ENCODE measurements at regions not wholly inside any gene's neighbourhood (a gene's known extent, or its start where the extent isn't known, plus 50 kb on each side); places are given as distances from the start of the nearest gene placed in this dataset.

DNA sequence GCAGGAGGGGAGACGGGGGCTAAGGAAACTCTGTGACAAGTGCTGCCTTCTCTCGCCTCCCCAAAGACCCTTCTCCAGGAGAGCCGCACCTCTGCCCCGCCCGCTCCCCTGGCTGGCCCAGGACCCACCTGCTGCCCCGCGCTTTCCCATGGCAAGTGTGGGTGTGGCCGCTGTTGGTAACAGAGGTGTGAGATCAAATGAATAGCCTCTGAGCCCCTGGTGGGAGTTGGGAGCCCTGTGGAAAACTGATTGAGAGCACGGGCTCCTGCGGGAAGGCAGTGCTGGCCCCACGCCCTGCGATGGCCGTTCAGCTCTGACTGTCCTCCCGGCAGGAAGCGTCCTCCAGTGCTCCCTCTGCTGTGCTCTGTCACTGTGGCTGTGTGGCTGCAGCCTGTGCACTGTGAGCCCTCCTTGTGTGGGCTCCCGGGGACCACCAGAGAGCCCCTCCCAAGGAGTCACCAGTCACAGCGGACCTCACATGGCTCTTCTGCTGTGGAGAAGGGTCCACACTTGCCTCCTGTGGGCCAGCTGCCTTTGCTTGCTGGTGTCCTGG is 1275.9 kb downstream of the BRD1 start:
- Histone ChIP-seq H3K27ac (no peak overlapping the region), H3K36me3 (no peaks in the 10 kb centered on the region), H3K4me1 (ENCODE audit: low read depth) (no peaks in the 10 kb centered on the region), H3K4me3 (no peak overlapping the region), H3K9me3 (ENCODE audit: low read depth) (no peaks in the 10 kb centered on the region), H3K27me3 (no peaks in the 10 kb centered on the region)
- DNase-seq (ENCODE audit: low read depth in 1 of 2, low spot score in 1 of 2) = no peak
- TF ChIP-seq, protein P1, sequence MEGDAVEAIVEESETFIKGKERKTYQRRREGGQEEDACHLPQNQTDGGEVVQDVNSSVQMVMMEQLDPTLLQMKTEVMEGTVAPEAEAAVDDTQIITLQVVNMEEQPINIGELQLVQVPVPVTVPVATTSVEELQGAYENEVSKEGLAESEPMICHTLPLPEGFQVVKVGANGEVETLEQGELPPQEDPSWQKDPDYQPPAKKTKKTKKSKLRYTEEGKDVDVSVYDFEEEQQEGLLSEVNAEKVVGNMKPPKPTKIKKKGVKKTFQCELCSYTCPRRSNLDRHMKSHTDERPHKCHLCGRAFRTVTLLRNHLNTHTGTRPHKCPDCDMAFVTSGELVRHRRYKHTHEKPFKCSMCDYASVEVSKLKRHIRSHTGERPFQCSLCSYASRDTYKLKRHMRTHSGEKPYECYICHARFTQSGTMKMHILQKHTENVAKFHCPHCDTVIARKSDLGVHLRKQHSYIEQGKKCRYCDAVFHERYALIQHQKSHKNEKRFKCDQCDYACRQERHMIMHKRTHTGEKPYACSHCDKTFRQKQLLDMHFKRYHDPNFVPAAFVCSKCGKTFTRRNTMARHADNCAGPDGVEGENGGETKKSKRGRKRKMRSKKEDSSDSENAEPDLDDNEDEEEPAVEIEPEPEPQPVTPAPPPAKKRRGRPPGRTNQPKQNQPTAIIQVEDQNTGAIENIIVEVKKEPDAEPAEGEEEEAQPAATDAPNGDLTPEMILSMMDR (IDR thresholded peaks at IDR 0.05; ENCODE audit: low read depth, low read length) = no peak

DNA sequence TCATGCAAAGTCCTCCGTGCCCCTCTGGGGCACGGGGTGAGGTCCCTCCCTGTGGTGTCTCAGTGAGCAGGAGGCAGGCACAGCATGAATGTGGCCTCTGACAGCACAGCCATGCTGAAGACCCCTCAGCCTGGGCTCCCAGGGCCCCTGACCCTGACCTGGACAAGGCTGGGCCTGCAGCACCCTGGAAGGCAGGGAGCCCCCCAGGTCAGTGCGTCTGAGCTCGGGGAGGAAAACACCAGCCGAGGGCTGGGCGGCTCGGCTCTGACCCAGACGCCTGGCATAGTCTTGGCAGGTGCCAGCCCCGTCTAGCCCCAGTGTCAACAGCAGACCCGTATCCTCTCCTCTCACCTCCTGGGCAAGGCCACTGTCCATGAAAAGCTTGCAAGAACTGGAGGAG is 1276.6 kb downstream of the BRD1 start:
- TF ChIP-seq, protein P1 (IDR thresholded peaks at IDR 0.05; ENCODE audit: low read depth, low read length) = no peak
- no peaks in the 10 kb centered on the region for H3K4me1 ChIP-seq (ENCODE audit: low read depth)
- no peak overlapping the region for H3K4me3 ChIP-seq
- H3K27me3 ChIP-seq = no peaks in the 10 kb centered on the region
- no peak overlapping the region for H3K27ac ChIP-seq
- no peaks in the 10 kb centered on the region for H3K9me3 ChIP-seq (ENCODE audit: low read depth)
- no peaks in the 10 kb centered on the region for H3K36me3 ChIP-seq
- no peak for DNase-seq (ENCODE audit: low read depth in 1 of 2, low spot score in 1 of 2)

DNA sequence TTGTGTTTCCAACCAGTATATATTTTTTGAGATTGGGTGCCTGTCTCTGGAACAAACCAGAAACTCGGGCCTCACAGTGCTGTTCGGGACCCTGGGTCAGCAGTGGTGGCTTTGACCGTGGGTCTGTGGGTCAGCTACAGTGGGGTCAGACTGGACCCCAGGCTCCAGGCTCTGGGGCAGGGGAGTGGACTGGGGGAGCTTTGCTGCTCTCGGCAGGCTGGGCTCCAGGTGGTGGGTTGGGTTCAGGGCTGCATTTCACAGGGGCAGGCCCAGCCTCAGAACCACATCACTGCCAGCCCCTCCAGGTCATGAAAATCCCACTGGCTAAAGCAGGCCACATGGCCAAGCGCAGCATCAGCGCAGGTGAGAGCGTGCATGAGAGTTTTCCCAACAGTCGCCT is 1279.3 kb downstream of the BRD1 start:
- DNase-seq (ENCODE audit: low read depth in 1 of 2, low spot score in 1 of 2) = no peak
- no peaks in the 10 kb centered on the region for H3K27me3 ChIP-seq

DNA sequence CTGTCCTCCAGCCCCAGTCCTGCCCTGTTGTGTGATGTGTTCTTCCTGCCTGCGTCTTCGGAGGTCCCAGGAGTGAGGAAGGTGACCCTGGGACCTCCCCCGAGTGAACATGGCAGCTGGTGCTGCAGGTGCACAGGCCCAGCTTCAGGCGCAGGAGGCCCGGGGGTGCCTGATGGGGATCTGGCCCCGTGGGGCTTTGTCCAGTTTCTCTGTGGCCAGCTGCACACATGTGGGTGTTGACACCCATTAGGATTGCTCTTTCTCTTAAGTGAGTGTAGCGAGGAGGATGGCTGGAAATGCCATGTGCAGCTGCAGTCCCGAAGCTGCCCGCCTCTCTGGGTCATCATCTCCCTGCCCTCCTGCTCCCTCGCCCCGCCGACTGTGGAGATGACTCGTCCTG is 1279.7 kb downstream of the BRD1 start:
- TF ChIP-seq, protein P1 (IDR thresholded peaks at IDR 0.05; ENCODE audit: low read depth, low read length) = no peak
- no peaks in the 10 kb centered on the region for H3K9me3 ChIP-seq (ENCODE audit: low read depth)
- no peak overlapping the region for H3K4me3 ChIP-seq
- no peak overlapping the region for H3K27ac ChIP-seq
- no peaks in the 10 kb centered on the region for H3K27me3 ChIP-seq
- no peak for DNase-seq (ENCODE audit: low read depth in 1 of 2, low spot score in 1 of 2)
- H3K4me1 ChIP-seq (ENCODE audit: low read depth) = no peaks in the 10 kb centered on the region
- no peaks in the 10 kb centered on the region for H3K36me3 ChIP-seq

More for the DNA sequence above, 1279.3 kb downstream of the BRD1 start:
- TF ChIP-seq, protein P1 (IDR thresholded peaks at IDR 0.05; ENCODE audit: low read depth, low read length) = no peak
- Histone ChIP-seq H3K9me3 (ENCODE audit: low read depth) (no peaks in the 10 kb centered on the region), H3K4me3 (no peak overlapping the region), H3K4me1 (ENCODE audit: low read depth) (no peaks in the 10 kb centered on the region), H3K36me3 (no peaks in the 10 kb centered on the region), H3K27ac (no peak overlapping the region)

DNA sequence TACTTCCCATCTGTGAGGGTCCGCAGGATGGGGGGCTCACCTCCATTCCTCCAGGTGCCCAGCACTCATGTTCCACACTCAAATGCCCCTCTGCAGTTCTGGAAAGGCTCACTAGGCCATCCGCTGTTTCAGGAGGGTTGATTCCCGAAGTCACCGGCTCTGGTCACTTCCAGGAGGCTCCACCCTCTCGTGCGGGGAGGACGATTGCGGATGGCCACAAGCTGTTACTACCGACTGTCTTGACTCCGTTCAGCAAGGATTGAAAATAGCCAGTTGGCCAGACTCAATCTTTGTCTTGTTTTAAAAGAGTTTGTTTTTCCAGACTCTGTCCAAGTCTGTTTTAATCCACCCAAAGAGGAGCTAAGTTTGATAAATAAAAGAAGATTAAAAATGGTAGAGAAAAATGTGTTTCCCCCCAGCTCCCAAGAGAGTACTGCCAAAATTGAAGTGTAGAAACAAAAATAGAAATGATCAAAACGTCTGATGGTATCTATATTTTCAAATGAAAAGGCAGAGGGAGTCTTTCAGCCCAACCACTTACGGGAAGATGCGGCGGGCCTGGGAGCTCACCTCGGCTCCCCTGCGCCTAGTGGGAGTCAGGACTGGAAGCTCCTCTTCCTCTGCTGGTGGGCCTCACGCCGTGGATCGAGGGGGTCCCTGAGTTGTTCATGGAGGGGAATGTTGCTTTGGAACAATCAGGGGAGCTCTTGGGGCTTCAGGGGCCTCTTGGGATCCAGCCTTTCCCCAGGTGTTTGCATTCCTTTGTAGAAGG is 1280.8 kb downstream of the BRD1 start:
- TF ChIP-seq, protein P1 (IDR thresholded peaks at IDR 0.05; ENCODE audit: low read depth, low read length) = no peak
- DNase-seq (ENCODE audit: low read depth in 1 of 2, low spot score in 1 of 2) = no peak
- no peak overlapping the region for H3K27ac ChIP-seq
- H3K4me3 ChIP-seq = no peak overlapping the region
- no peaks in the 10 kb centered on the region for H3K9me3 ChIP-seq (ENCODE audit: low read depth)
- H3K27me3 ChIP-seq = no peaks in the 10 kb centered on the region
- no peaks in the 10 kb centered on the region for H3K4me1 ChIP-seq (ENCODE audit: low read depth)
- no peaks in the 10 kb centered on the region for H3K36me3 ChIP-seq
